ENCODE measurements at regions not wholly inside any gene's neighbourhood (a gene's known extent, or its start where the extent isn't known, plus 50 kb on each side); places are given as distances from the start of the nearest gene placed in this dataset.

- no peak for TF ChIP-seq POLR2AphosphoS5 (IDR thresholded peaks at IDR 0.05; ENCODE audit: low read depth, low read length)
- TF ChIP-seq TAF1 (IDR thresholded peaks at IDR 0.05; ENCODE audit: borderline replicate concordance, insufficient read depth, low read length): no peak
- TF ChIP-seq REST (IDR thresholded peaks at IDR 0.05; ENCODE audit: insufficient read depth in 1 of 2, low read depth in 2 of 2, low read length in 2 of 2): no peak
- TF ChIP-seq FOXP2 (optimal IDR thresholded peaks at IDR 0.05; ENCODE audit: borderline replicate concordance, extremely low read depth, extremely low read length, insufficient read depth): no peak
- no peak for TF ChIP-seq SIN3A (IDR thresholded peaks at IDR 0.05; ENCODE audit: borderline replicate concordance, insufficient read depth, low read length)
These were observed 369.9 kb upstream of the PCDH7 start for GRCh38 chr4:30350288-30350687.

Measured in PFSK-1 (cell line).